ENCODE measurements at regions not wholly inside any gene's neighbourhood (a gene's known extent, or its start where the extent isn't known, plus 50 kb on each side); places are given as distances from the start of the nearest gene placed in this dataset.

DNA sequence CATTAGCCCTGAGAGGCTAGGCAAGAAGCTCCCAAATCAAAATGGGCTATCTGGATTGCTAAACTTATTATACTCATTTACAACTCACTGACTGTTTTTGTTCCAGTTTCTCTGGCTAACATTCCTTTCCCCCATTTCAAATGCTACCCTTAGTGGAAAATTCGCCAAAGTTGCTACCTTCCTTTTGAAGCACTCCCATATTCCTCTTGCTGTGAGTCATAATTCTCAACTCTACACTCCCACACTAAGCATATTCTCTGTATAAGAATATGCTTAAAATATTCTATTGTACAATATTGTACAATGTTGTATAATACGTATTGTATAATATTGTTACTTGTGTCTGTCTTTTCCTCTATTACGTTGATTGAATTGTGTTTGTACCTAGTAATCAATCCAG, 398.6 kb downstream of the PYDC2 start:
- Histone ChIP-seq H3K4me3 (no peak overlapping the region), H3K9me3 (peaks cover 0 to 7% (median 0%) of the 10 kb centered on the region in 11 donors), H3K27me3 (no peaks in the 10 kb centered on the region), H3K36me3 (no peaks in the 10 kb centered on the region), H3K4me1 (no peaks in the 10 kb centered on the region), H3K27ac (no peak overlapping the region)
- intact Hi-C loops (cut with DNase I): no loop called here
- DNase-seq (no peak), ATAC-seq (no peak)
- TF ChIP-seq, protein P1, sequence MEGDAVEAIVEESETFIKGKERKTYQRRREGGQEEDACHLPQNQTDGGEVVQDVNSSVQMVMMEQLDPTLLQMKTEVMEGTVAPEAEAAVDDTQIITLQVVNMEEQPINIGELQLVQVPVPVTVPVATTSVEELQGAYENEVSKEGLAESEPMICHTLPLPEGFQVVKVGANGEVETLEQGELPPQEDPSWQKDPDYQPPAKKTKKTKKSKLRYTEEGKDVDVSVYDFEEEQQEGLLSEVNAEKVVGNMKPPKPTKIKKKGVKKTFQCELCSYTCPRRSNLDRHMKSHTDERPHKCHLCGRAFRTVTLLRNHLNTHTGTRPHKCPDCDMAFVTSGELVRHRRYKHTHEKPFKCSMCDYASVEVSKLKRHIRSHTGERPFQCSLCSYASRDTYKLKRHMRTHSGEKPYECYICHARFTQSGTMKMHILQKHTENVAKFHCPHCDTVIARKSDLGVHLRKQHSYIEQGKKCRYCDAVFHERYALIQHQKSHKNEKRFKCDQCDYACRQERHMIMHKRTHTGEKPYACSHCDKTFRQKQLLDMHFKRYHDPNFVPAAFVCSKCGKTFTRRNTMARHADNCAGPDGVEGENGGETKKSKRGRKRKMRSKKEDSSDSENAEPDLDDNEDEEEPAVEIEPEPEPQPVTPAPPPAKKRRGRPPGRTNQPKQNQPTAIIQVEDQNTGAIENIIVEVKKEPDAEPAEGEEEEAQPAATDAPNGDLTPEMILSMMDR (IDR thresholded peaks at IDR 0.05): no peak
- WGBS, 2 donors: 94 to 98% methylated on average over 3 of the region's 3 CpGs

DNA sequence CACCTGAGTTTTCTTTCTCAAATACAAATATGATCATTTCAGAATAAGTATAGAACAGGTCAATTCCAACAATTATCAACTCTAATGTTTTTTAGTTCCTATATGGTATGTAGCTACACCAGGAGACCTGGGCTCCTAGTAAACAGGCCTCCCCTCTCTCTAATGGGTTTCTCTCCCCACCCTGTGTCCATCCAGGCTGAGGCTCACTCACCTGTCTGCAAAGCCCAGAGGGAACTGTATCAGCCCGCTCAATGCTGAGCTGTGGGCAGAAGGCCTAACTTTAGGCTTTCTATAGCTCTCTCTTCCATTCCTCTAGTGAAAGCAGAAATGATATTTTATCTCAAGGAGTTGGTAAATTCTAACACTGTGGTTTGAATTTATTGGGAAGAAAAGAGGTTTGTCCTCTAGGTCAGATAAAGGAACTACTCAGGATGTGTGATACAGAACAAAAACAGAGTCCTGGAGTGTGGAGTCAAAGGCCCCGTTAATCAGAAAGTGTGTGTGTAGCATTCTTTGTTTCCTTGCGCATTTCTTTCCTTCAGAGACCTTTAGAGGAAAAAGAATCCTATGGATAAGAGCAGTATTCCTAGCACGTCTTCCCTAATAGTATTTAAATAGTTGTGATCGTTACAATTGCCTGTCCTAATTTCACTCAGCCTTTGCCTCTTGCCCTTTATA, 408.9 kb downstream of the PYDC2 start:
- Histone ChIP-seq H3K27me3 (no peaks in the 10 kb centered on the region), H3K4me3 (no peak overlapping the region), H3K36me3 (no peaks in the 10 kb centered on the region), H3K4me1 (no peaks in the 10 kb centered on the region), H3K9me3 (peaks cover 0 to 2% (median 0%) of the 10 kb centered on the region in 11 donors), H3K27ac (no peak overlapping the region)
- 57 to 72% methylated on average over 5 of the region's 5 CpGs for WGBS, 2 donors
- no peak for DNase-seq
- TF ChIP-seq, protein P1 (IDR thresholded peaks at IDR 0.05): no peak
- intact Hi-C loops (cut with DNase I): no loop called here
- ATAC-seq: no peak

DNA sequence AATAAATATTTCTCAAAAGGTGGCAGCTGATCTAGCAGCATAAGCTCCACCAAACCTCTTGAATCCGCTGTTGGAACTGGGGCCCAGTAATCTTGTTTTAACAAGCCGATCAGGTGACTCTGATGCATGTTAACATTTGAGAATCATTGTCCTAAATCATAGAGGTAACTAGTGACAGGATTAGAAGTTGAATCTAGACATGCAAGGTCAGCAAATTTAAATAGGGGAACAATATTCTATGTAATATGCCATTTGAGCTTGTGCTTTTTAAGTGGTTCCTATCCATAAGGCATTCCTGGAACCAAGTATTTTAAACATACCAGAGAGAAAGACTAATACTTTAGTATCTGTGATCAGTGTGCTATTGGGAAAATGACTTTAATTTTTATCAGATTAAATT, 412.8 kb downstream of the PYDC2 start:
- 93 to 94% methylated on average over 2 of the region's 2 CpGs for WGBS, 2 donors
- H3K9me3 ChIP-seq: no peaks in the 10 kb centered on the region
- no peak for DNase-seq
- TF ChIP-seq, protein P1 (IDR thresholded peaks at IDR 0.05): no peak
- intact Hi-C loops (cut with DNase I): no loop called here
- ATAC-seq: no peak
- no peaks in the 10 kb centered on the region for H3K27me3 ChIP-seq
- no peaks in the 10 kb centered on the region for H3K36me3 ChIP-seq
- no peak overlapping the region for H3K27ac ChIP-seq
- no peak overlapping the region for H3K4me3 ChIP-seq
- no peaks in the 10 kb centered on the region for H3K4me1 ChIP-seq

DNA sequence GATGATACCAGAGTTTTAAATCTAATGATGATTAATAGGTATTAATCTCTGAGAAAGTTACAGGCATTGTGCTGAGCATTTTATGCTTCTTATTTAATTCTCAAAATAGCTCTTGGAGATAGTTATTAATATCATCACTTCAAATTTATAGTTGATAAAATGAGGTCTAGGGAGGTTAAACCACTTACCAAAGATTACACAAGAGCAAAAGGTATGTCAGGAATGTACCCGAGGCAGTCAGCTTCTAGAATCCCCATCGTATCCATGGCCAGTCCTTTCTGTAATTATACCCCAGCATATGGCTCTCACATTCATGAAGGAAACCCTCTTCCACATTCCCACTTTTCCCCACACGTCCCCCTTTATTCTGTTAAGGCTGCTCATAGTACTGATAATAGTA, 421.3 kb downstream of the PYDC2 start:
- Histone ChIP-seq H3K36me3 (no peaks in the 10 kb centered on the region), H3K27ac (peak overlapping the region in 2 of 10 donors; percentile 36 to 46), H3K27me3 (no peaks in the 10 kb centered on the region), H3K4me1 (peaks cover 0 to 12% (median 0%) of the 10 kb centered on the region in 9 donors), H3K9me3 (no peaks in the 10 kb centered on the region), H3K4me3 (no peak overlapping the region)
- TF ChIP-seq, protein P1 (IDR thresholded peaks at IDR 0.05): no peak
- intact Hi-C loops (cut with DNase I): no loop called here
- 18 to 36% methylated on average over 3 of the region's 3 CpGs for WGBS, 2 donors
- DNase-seq (no peak), ATAC-seq (peak in 5 of 8 donors; percentile 34 to 83 (median 47))
